ENCODE measurements at regions not wholly inside any gene's neighbourhood (a gene's known extent, or its start where the extent isn't known, plus 50 kb on each side); places are given as distances from the start of the nearest gene placed in this dataset.

DNA sequence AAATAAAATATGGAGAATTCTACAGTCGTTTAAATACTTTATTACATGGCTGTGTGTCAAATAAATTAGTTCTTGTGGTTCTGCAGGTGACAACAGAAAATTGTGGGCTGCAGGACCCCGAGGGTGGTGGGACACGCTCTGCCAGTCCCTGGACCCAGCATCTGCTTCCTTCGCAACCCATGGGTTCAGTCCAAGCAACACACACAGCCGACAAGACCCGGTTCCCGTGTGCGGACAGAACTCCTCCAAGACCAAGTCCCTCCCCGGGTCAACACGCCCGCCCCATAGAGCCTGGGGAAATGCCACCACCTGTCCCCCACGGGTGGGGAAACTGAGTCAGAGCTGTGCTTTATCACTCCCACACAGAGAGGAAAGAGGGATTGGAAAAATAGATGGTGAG lies 238.9 kb downstream of the BRD1 start:
- no peak for DNase-seq (ENCODE audit: low read depth, low spot score)

DNA sequence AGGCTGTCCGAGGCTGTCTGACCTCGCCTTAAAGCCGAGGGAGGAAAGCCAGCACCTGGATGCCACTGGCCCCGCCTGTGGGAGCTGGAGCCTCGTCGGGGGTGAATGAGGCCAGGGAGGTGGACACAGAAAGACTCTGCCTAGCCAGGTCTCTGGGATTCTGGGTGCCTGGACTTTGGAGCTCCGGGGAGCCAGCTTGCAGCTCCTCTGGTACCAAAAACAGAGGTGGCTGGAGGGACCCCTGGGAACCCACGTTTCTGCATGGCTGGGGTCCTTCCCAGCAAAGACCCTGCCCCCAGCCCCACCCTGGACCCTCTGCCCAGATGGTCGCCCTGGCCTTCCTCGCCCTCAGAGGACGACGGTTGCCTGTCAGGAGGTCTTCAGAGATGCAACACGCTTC lies 239.7 kb downstream of the BRD1 start:
- no peak for DNase-seq (ENCODE audit: low read depth, low spot score)

DNA sequence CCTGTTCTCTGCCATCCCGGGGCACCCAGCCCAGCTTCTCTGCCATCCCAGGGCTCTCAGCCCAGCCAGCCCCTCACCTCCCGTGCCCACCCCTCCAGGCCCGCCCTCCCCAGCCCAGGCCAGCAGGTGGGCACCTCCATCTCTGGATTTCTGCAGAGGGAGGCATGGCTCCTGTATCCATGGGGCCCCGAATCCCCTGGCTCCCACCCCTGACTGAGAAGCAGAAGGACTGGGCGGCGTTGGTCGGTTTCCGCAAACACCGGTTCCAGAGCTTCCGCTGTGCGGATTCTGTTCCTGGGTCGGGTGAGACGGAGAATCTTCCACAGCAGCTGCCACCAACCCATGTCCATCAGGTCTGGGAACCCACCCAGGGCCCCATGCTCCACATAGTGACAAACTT lies 240.3 kb downstream of the BRD1 start:
- no peak for DNase-seq (ENCODE audit: low read depth, low spot score)

DNA sequence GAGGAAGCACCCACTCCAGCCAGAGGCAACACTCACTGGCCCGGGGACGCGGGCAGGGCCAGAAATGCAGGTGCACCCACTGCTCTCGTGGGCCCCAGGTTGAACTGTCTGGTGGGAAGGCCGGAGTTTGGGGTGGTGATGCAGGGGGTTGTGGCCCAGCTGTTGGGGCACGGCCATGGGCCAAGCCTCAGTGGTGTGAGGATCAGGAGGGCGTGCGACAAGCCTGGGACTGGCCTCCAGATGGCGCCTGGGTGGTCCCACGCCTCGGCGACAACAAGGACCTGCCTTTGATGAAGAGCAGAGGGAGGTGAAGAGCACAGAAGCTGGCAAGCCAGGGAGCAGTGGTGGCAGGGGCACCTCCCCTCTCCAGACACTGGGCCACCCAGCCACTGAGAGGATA lies 240.8 kb downstream of the BRD1 start:
- no peak for DNase-seq (ENCODE audit: low read depth, low spot score)

DNA sequence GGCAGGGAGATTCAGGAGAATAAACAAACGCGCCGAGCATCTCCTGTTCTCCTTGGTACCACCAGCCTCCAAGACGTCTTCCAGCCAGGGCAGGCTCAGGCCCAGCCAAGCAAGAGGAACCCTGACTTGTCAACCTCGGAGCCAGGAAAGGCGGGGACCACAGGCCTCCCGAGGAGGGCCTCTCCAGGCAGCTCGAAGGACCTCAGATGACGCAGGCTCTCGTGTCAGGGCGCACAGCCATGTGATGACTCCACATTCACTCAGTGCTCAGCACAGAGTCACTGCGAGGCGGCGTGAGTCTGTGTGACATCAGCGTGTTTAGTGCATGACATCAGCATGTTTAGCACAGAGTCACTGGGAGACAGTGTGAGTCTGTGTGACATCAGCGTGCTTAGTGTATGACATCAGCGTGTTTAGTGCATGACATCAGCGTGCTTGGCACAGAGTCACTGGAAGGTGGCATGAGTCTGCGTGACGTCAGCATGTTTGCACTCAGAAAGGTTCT lies 241.4 kb downstream of the BRD1 start:
- no peak for DNase-seq (ENCODE audit: low read depth, low spot score)

DNA sequence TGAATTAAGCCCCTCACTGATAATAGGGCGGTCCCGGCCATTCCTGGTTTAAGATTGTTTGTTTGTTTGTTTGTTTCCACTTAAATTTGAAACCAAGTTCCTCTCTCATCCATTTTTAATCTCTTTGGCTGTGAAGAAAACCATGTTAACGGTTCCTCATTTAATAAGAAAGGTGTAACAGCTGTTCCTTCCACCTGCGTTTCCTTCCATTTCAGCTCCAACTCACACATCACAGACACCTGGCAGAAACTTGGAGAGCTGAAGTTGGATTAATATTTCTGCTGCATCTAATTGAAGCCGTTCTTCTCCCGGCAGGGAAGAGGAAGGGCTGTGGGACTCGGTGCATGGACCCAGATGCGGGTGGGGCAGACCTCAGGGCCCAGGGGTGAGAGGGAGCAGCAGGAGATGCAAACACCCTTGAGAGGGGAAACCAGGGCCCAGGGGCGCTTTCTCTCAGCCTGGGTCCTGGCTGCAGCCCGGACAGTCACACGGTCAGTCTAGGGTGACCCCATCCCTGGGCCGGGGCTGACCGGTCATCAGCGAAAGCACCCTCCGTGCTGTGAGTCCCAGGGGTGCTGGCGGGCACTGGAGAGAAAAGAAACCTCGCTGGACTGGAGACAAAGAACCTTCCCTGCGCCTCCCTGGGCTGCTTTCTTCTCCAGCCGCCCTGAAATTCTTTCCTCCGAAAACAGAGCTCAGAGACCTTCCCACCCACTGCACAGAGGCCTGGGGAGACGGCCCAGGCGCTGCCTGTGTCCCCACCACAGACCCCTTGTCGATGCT lies 242.0 kb downstream of the BRD1 start:
- DNase-seq (ENCODE audit: low read depth, low spot score), result no peak

DNA sequence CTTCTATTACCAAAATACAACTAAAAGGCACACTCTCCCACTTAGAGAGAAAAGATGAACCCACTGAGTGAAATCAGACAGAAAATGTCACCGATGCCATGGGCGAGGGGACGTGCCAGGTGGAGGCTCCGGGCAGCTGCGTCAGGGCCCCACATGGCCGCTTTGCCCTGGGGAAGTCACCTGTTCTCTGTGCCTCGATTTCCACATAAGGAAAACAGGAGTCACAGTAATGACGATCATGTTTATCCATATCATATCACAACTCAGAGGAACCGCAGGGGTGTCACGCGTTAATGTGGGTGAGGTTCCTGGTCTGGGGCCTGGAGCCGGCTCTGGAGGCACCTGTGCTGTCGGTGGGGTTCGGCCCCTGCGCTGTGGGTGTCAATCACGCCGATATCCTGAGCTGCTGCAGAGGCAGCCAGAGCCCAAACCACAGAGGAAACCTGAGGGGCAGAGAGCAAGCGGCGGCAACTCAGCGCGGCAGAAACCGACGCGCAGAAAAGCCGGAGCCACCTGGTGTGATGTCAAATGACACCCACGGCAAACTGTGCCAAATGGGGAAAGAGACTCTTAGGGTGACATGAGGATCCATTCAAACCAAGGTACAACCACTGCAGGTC lies 243.7 kb downstream of the BRD1 start:
- DNase-seq (ENCODE audit: low read depth, low spot score), result no peak

DNA sequence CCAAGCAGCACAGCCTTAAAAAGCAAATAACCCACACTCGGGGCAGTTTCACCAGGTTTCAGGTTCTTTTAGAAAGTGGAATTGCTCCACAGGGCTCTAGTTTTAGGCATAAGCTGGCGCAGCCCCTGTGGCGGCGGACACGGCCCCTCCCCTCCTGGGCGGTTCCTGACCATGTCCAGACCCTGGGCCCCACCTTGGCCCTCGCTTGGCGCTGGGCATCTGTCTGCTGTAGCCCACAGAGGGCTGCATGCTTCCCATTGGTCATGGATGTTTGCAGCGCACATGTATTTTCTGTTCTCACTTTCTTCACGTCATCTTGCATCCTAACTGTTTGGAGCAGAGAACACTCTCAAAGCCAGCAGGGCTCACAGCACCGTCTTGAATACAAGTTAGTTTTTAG lies 244.3 kb downstream of the BRD1 start:
- no peak for DNase-seq (ENCODE audit: low read depth, low spot score)

DNA sequence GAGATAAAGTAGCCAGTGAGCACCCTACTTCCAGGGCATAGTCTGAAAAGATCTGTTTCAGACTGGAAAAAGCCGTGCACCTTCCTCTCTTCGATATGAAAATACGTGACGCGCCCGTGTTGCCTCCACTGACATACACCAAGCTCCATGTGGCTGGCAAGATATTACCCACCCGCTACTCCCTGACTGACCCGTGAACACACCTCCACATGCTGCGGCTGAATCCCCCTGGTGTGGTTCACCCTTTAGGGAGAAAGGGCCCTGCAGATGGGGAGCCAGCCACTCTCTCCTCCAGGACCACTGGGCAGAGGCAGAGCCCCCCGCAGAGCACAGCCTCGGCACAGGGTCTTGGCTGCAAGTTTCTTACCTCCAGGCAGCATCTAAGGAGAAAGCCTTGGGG lies 245.0 kb downstream of the BRD1 start:
- DNase-seq (ENCODE audit: low read depth, low spot score), result no peak

DNA sequence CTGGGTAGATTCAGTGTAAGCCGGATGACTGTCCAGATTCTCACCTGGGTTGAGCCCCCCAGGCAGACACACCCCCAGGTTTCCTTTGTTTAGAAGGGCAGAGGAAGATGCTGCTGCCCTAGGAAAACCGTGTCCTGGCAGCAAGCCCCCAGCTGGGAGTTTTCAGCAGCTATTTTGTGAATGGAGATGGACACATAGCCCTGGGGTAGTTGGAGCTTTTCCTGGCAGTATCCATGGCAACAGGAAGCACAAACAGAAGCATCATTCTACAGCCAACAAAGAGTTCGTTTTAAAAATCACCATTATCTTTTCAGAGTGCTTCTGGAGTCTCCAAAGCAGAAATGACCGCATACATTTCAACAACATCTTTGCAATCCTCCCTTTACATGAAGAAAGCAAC lies 245.5 kb downstream of the BRD1 start:
- no peak for DNase-seq (ENCODE audit: low read depth, low spot score)

DNA sequence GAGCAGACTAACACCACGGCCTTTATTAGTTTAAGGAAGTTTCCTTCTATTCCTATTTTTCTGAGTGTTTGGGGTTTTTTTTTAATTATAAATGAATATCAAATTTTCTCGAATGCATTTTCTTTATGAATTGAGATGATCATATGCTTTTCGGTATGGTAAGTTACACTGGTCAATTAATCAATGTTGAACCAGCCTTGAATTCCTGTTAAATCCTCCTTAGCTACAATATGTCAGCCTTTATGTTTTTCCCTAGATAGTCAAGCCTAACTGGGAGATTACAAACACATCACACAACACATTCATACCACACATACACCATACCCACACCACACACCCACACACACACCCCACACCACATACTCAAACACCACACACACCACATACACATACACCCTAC lies 247.6 kb downstream of the BRD1 start:
- no peak for DNase-seq (ENCODE audit: low read depth, low spot score)

DNA sequence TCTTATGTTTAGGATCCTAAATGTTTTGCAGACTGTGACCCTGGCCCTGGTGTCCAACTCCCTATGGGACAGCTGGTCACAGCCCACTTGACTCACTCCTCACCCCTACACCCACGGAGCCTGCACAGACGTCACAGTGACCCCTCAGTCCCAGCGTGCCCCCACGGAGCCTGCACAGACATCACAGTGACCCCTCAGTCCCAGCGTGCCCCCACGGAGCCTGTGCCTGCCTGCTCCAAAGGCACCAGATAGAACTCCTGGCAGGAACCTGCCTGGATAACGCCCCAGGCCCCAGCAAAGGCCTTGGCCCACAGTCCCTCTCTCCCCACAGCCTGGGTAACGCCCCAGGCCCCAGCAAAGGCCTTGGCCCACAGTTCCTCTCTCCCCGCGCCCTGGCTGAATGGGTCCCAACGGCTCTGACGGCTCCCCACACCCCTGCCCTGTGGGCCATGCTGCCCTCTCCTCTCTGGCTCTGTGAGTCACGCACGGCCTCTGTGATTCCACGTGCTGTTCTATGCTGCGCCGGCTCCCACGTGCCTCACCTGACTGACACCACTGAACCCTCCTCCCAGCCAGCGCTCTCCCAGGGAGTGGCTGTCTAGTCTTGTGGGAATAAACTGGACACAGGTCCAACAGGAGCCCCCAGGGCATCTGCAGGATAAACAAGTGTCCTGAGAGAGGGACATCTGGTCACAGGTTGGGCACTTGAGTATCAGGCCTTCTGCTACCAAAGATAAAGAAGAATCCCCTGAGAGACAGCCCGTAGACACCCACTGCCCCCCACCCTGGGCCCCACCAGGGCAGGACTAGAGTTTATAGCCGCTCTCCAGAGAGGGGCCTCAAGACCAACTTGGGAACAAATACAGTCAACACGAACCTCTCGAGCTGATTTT lies 250.3 kb downstream of the BRD1 start:
- no peak for DNase-seq (ENCODE audit: low read depth, low spot score)

DNA sequence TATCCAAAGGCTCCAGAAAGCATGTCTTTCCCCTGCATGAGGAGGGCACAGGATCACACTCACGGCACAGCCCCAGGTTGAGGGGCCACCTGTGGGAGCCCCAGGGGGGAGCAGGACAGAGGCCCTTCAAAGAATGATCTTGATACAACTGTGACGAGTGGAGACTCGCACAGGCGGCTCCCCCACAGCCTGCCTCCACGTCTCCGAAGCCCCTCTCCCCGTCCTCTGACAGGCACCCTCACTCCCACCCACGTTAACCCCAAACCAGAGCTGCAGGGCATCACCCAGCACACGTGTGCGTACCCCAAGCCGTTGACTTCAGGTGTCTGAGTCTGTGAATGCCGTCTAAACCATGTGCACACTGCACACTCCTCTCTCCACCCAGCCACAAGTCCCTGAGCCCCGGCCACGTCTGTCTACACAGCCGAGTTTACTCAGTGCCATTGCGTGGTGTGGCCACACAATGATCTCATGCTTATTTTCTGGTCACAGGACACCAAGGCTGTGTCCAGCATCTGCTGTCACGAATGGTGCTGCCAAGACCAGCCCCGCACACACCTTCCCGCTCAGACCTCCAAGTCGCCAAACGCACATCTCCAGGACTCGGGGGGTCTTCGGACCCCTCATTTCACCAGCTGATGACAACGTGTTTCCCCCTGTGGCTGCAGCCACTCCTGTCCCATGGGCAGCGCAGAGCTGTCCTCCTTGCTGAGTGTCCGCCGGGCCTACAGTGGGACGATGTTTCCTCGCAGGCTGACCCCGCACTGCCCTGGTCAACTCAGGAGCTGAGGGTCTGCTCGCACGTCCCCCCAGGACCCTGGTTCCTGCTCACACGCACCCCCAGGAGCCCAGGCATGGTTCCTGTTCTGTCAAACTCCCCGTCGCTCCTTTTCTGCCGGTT lies 251.2 kb downstream of the BRD1 start:
- no peak for DNase-seq (ENCODE audit: low read depth, low spot score)

DNA sequence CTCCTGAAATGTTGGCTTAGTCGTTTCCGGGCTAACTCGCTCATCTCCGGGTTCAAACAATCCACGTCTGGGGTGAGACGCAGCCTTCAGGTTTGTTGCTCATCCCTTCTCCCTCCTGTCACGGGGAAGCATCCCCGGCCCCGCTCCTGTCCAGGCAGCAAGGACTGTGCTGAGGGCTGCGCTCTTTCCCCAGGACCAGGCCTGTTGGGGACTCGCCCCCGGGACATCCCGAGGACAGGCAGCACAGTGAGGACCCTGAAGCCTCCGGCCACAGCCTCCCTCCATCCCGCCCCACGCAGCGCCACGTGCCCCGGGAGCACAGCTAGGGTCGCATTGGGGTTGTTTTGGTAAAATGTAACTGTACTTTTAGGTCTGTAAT lies 252.0 kb downstream of the BRD1 start:
- DNase-seq (ENCODE audit: low read depth, low spot score), result no peak

DNA sequence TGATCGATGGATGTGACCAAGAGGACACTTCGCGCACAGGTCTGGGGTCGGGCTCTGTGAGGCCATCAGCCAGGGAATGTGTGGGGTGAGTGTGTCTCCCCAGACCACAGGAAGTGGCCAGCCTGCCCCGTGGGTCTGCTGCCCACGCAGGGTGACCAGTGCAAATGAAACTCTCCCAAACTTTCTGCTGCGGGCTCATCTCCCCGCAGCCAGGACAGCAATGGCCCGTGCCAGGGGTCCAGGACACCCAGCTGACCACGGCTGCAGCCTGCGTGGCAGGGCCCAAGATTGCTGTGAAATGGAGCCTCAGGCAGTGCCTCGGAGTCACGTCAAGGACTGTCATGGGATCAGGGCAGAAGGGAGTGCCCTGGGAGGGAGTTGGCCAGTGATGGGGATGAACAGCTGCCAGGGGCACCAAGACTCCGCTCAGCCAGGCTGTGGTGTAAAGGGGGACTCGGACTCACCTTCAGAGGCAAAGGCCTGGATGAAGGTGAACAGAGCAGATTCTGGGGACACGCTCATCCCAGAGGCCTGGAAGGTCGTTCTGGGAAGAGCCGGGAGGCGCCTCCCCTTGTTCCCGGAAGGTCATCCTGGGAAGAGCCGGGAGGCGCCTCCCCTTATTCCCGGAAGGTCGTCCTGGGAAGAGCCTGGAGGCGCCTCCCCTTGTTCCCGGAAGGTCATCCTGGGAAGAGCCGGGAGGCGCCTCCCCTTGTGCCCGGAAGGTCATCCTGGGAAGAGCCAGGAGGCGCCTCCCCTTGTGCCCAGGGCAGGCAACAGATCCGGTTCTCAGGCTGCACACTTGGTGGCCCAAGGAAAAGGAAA lies 252.6 kb downstream of the BRD1 start:
- DNase-seq (ENCODE audit: low read depth, low spot score), result no peak

DNA sequence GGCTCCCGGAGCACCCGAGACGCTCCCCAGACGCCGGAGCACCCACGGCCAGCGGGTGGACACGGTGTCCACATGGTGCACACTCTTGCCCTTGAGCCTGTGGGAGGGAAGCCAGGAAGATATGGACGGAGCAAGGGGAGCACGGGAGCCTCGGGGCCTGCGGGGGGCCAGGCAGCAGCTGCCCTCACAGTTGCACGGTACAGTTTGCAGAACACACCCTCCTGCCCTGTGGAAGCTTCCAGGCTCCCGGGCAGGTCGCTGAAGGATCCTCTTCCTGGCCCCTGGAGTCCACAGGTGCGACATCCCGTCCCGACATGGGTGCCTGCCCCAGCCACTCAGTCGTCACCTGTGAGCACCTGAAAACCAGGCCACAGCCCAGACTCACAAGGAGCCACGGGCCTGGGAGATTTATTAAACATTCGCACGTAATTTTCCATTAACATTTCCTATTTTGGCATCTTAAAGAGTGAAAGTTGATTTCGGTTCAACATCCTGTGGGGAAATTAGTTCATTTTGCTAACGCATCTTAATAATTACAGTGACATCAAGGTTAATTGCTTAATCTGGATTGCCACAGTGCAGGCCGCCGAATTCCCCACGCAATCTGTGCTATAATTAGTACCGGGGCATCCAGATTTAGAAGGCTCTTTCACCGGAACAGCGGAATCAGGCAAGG lies 253.3 kb downstream of the BRD1 start:
- no peak for DNase-seq (ENCODE audit: low read depth, low spot score)

DNA sequence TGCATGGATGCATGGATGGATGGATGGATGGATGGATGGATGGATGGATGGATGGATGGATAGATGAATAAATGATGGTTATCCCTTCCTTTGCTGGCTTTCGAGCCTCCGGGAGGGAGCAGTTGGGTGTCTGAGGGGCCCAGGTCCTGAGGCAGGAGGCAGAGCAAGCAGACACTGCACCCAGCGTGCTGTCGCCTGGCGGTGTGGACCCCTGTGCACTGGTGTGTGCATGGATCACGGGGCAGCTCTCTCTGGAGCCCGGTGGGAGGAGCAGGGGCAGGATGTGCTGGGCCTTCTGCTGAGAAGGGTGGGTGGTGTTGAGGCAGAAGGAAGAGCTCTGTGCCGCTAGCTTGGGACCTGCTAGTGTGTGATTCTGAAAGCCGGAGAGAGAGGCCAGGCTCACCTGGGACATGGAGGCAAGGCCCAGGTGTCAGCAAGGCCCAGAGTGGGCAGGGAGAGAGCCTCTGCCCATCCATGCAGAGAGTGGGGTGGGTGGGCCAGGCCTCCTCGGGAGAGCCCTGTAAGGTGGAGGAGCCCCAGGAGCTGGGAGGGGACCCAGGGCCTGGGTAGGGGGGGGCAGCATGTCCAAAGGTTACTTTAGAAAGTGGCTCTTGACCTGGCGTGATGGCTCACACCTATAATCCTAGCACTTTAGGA lies 254.4 kb downstream of the BRD1 start:
- DNase-seq (ENCODE audit: low read depth, low spot score), result no peak

DNA sequence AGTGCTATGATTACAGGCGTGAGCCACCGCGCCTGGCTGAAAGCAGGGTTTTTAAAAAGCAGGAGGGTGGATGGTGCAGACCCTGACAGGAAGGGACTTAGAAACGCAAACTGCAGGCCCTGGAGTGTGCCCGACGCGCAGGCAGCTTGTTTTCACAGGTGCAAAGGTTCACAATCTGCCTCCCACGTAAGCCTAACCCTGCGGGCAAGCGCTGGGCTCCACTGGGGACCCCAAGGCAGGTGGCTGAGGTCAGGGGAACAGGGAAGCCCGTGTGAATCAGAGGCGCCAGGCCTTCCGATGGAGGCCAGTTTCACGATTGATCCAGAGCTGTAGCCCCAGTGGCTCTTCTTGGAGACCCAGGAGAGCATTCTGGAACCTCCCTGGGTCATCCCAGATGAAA lies 256.3 kb downstream of the BRD1 start:
- no peak for DNase-seq (ENCODE audit: low read depth, low spot score)

DNA sequence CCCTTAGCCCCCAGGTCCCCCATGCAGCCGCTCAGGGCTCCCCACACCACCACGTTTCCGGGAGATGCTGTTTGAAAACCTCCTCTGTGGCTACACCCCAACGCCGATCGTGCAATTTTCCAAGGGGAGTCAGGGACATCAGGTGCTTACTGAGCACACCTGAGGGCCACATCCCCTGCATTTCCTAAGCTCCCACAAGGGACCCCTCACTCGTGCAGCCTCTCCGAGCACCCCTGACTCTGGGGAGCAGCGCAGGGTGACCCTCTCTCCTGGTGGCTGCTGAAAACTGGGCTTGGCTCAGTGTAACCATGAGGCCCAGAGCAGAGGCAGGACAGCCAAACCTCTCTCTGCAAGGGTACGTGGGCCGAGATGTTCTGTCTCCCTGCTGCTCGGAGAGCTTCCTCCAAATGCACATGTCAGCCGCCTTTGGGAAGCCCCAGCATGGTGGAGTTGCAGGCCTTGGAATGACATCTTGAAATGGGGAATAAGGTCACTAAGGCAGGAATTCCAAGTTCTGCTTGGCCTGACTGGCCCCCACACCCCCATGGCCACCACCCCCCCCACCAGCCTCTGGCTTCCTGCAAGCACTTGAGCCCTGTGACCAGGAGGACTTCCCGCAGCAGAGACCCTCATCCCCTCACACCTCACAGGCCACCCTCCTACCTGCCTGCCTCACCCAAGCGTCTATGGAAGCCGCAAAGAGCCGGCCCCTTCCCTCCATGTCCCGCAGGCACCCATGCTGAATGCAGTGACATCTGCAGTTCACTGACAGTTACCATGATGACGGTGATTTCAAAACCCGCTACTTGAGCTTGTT lies 257.4 kb downstream of the BRD1 start:
- DNase-seq (ENCODE audit: low read depth, low spot score), result no peak
